Activated CD4-positive, alpha-beta T cell treated with anti-CD3 and anti-CD28 coated beads for 36 hours (primary cell): ENCODE measurements at regions not wholly inside any gene's neighbourhood (a gene's known extent, or its start where the extent isn't known, plus 50 kb on each side); places are given as distances from the start of the nearest gene placed in this dataset.
"Not testable (repeated sequence)": the region's sequence is repeated elsewhere in the genome, so short reads cannot be mapped to it uniquely, and the experiment has no call there.

Experiments used
- ATAC-seq: fragments of 200-7000 bp; cut with Tn5 transposase; one replicate; pipeline ENCODE4 v1.10.0; 2021; ENCODE audit warnings: mild to moderate bottlenecking, moderate library complexity
- CTCF ChIA-PET: fragments of 350-600 bp; sonication (Branson Sonifier 250); formaldehyde crosslinking; loops from one replicate; lab custom pipeline; 2021; ENCODE audit warnings: antibody characterized with exemption; lab: Charles Lee
- POLR2A ChIA-PET: fragments of 350-600 bp; sonication (Branson Sonifier 250); formaldehyde crosslinking; loops from one replicate; lab custom pipeline; 2021; ENCODE audit warnings: antibody characterized with exemption, inconsistent platforms; lab: Charles Lee
- DNase-seq: peaks from one replicate; pipeline ENCODE4 v3.0.0-alpha.2; 2020
- H3K27ac Mint-ChIP-seq: one replicate; pipeline ENCODE4 v1.8.0; 2021; ENCODE audit warnings: mixed read lengths
- H3K27me3 Mint-ChIP-seq: one replicate; pipeline ENCODE4 v1.8.0; 2021; ENCODE audit warnings: mixed read lengths
- H3K36me3 Mint-ChIP-seq: one replicate; pipeline ENCODE4 v1.8.0; 2021; ENCODE audit warnings: low read depth, mixed read lengths
- H3K4me1 Mint-ChIP-seq: one replicate; pipeline ENCODE4 v1.8.0; 2021; ENCODE audit warnings: mixed read lengths
- H3K4me3 Mint-ChIP-seq: one replicate; pipeline ENCODE4 v1.8.0; 2021; ENCODE audit warnings: mild to moderate bottlenecking, moderate library complexity, mixed read lengths
- H3K9me3 Mint-ChIP-seq: one replicate; pipeline ENCODE4 v1.8.0; 2021; ENCODE audit warnings: low read depth, mixed read lengths
- intact Hi-C, 2 experiments: fragments of 100-400 bp; cut with DNase I in 1 of 2; cut with micrococcal nuclease in 1 of 2; formaldehyde crosslinking; loops; one replicate each; pipeline versions ENCODE4 v1.14.2 to v1.15.1; 2022 to 2024; cut with DNase I, micrococcal nuclease

DNA sequence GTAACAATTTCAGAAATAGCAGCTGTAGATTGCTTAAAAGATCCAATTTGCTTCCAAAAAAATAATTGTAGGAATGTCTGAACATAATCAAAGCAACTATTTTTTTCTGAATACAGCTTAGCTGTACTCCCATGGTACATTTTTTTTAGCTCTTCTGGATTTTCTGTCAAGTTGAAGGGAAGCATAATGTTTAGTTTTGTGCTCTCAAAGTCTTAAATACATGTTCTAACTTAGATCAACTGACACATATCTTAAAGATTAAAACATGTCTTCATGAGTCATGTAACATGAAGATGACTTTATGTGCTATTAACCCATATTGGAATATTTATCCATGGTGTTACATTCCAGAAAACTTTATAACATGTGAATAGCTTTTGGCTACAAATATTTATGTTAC lies 255.7 kb downstream of the BTG1 start:
- Mint-ChIP-seq H3K9me3 (no peaks in the 10 kb centered on the region), H3K27me3 (no peaks in the 10 kb centered on the region), H3K27ac (no peak overlapping the region), H3K4me3 (no peak overlapping the region), H3K4me1 (peaks cover 4% of the 10 kb centered on the region), H3K36me3 (no peaks in the 10 kb centered on the region)
- no peak for DNase-seq
- no peak for ATAC-seq
- intact Hi-C loops = no loop called here
- POLR2A ChIA-PET = no interaction called here
- CTCF ChIA-PET = interaction anchor here (0.6 kb wide), 2 partner anchors 78 kb away, joined by 3 read pairs; no protein-coding TSS in a partner anchor

- H3K4me3 Mint-ChIP-seq = no peak overlapping the region
- peaks cover 4% of the 10 kb centered on the region for H3K4me1 Mint-ChIP-seq
- CTCF ChIA-PET = no interaction called here
- POLR2A ChIA-PET = no interaction called here
- no peaks in the 10 kb centered on the region for H3K27me3 Mint-ChIP-seq
- H3K27ac Mint-ChIP-seq = no peak overlapping the region
- H3K9me3 Mint-ChIP-seq = no peaks in the 10 kb centered on the region
- no peaks in the 10 kb centered on the region for H3K36me3 Mint-ChIP-seq
- ATAC-seq (no peak), DNase-seq (no peak)
- intact Hi-C loops = no loop called here
Observed at GRCh38 chr12:91889059-91889458, 256.6 kb downstream of the BTG1 start.

DNA sequence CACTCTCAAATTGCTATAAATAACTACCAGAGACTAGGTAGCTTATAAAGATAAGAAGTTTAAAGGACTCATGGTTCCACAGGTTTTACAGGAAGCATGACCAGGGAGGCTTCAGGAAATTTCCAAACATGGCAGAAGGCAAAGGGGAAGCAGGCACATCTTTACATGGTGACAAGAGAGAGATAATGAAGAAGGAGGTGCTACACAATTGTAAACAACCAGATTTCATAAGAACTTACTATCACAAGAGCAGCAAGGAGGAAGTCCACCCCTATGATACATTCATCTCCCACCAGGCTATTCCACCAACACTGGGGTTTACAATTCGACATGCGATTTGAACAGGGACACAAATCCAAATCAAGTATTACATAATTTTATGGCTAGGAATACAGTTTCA lies 257.7 kb downstream of the BTG1 start:
- CTCF ChIA-PET = no interaction called here
- intact Hi-C loops = no loop called here
- Mint-ChIP-seq H3K4me1 (peaks cover 1% of the 10 kb centered on the region), H3K27ac (no peak overlapping the region), H3K27me3 (no peaks in the 10 kb centered on the region), H3K4me3 (no peak overlapping the region), H3K9me3 (no peaks in the 10 kb centered on the region), H3K36me3 (no peaks in the 10 kb centered on the region)
- ATAC-seq (no peak), DNase-seq (no peak)
- POLR2A ChIA-PET = no interaction called here

DNA sequence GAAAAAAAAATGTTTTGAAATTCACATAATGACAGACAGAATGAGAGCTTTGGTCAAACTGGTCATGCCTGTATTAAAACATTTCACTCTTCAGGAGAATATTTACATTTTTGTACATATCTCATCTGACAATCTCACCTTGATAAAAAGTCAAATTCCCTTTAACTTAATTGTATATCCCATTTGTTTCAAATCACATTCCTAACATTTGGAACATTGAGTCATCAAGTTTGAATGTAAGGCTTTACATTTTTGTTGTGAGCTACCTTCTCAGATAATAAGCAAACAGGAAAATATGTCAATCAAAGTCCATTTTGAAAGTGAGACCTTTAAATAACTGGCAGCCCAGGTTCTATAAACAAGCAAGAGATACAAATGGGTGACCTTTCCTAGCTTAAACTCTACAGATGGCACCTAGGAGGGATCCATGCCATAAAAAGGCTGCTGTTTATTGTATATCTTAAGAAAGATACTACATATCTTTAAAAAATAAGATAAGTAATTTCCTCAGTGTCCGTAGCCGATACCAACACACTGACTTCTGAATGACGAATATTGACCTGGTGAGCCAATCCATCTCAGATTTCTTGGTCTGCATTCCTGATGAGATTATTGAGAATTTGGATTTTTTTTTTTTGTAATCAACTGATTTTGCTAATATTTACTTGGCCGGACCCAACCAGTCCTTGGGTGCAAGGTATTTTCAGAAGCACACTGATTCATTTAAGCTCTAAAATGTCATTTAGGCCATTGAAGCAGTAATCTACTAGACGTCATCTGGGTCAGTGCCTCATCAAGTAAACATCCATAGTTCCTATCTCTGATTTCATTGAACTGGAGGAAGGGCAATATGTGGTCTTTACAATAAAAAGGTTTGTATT lies 259.6 kb downstream of the BTG1 start:
- intact Hi-C loops = no loop called here
- POLR2A ChIA-PET = interaction anchor here (0.7 kb wide), 1 partner anchor 66 kb away, joined by 3 read pairs; no protein-coding TSS in a partner anchor
- H3K36me3 Mint-ChIP-seq = no peaks in the 10 kb centered on the region
- no peak overlapping the region for H3K4me3 Mint-ChIP-seq
- no peaks in the 10 kb centered on the region for H3K27me3 Mint-ChIP-seq
- H3K4me1 Mint-ChIP-seq = peaks cover 5% of the 10 kb centered on the region
- CTCF ChIA-PET = interaction anchor here (0.5 kb wide), 1 partner anchor 189 kb away, joined by 3 read pairs; no protein-coding TSS in a partner anchor
- ATAC-seq (no peak), DNase-seq (no peak)
- H3K27ac Mint-ChIP-seq = no peak overlapping the region
- H3K9me3 Mint-ChIP-seq = no peaks in the 10 kb centered on the region

DNA sequence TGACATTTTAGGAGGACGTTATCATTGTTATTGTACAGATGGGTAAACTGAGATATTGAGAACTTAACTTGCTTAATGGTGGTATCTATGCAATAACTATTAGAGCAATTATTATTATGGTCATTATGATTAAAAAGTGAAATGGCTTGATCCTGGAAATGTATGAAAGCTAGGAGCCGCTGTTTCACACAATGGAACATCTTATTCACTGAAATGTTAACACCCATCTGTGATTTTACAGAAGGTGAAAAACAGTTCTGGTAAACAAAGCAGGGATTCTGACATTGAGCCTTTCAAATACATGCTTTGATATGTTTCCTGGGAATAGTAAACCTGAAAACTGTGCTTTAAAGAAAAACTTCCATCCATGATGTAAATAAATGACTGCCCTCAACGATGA lies 261.4 kb downstream of the BTG1 start:
- intact Hi-C loops = no loop called here
- H3K36me3 Mint-ChIP-seq = peaks cover 4% of the 10 kb centered on the region
- POLR2A ChIA-PET = no interaction called here

DNA sequence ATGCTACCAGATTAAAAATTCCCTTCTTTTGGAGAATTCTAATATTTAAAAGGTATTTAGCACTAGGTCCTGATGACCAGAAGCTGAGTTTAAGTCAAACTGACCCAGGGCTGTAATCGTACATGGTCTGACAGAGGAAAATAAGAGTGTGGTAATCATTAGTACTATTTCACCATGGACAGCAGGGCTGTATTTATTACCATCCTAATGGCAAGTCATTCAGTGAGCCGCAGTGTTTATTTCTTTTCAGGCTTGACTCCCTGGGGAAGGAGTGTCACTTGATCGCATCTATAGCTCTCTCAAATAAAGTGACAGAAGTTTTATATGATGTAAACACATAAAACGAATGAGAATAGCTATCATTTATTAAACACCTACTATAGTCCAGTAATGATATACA lies 261.8 kb downstream of the BTG1 start:
- ChIA-PET CTCF (interaction anchor here (1.1 to 2.0 kb wide), 2 partner anchors 73 to 81 kb away, joined by 3 to 5 read pairs; no protein-coding TSS in a partner anchor), POLR2A (no interaction called here)
- H3K4me3 Mint-ChIP-seq = no peak overlapping the region
- H3K27me3 Mint-ChIP-seq = no peaks in the 10 kb centered on the region
- H3K27ac Mint-ChIP-seq = no peak overlapping the region
- H3K36me3 Mint-ChIP-seq = peaks cover 4% of the 10 kb centered on the region
- intact Hi-C loops = no loop called here
- ATAC-seq (no peak), DNase-seq (no peak)
- H3K9me3 Mint-ChIP-seq = no peaks in the 10 kb centered on the region
- H3K4me1 Mint-ChIP-seq = peaks cover 23% of the 10 kb centered on the region

More for the DNA sequence above, 261.4 kb downstream of the BTG1 start:
- CTCF ChIA-PET = interaction anchor here (2.0 kb wide), 1 partner anchor 73 kb away, joined by 5 read pairs; no protein-coding TSS in a partner anchor
- Mint-ChIP-seq H3K27ac (no peak overlapping the region), H3K4me1 (peaks cover 22% of the 10 kb centered on the region), H3K27me3 (no peaks in the 10 kb centered on the region), H3K4me3 (no peak overlapping the region), H3K9me3 (no peaks in the 10 kb centered on the region)
- DNase-seq = no peak
- no peak for ATAC-seq

GRCh38 chr12:91882910-91883309 lies 262.7 kb downstream of the BTG1 start:
- intact Hi-C loops = no loop called here
- ChIA-PET POLR2A (no interaction called here), CTCF (interaction anchor here (1.1 to 2.0 kb wide), 2 partner anchors 72 to 81 kb away, joined by 3 to 5 read pairs; no protein-coding TSS in a partner anchor)
- H3K4me3 Mint-ChIP-seq = no peak overlapping the region
- H3K27me3 Mint-ChIP-seq = no peaks in the 10 kb centered on the region
- no peak for ATAC-seq
- no peaks in the 10 kb centered on the region for H3K9me3 Mint-ChIP-seq
- no peak overlapping the region for H3K27ac Mint-ChIP-seq
- H3K36me3 Mint-ChIP-seq = peaks cover 4% of the 10 kb centered on the region
- no peak for DNase-seq
- peaks cover 30% of the 10 kb centered on the region for H3K4me1 Mint-ChIP-seq

DNA sequence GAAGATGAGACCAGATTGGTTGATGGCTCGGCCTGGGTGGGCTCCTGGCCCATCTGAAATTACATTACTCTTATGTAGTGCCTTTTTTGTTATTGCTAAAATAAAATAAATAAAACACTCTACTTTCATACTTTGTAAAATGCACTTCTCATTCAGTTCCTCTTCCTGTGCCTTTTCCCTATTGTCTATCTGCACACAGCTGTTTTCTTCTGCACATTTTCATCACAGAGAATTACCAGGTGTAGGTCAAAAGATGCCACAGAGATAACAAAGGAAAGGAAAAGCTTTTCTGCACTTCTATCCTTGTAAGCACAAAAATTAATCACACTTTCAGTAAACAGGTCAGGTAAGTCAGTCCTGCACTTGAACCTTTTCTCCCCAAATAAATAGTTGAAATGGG lies 265.1 kb downstream of the BTG1 start:
- Mint-ChIP-seq H3K27ac (peak overlapping the region; percentile 55), H3K27me3 (no peaks in the 10 kb centered on the region), H3K4me1 (peaks cover 54% of the 10 kb centered on the region), H3K36me3 (peaks cover 5% of the 10 kb centered on the region), H3K4me3 (no peak overlapping the region), H3K9me3 (no peaks in the 10 kb centered on the region)
- CTCF ChIA-PET = no interaction called here
- intact Hi-C loops = no loop called here
- no peak for DNase-seq
- POLR2A ChIA-PET = no interaction called here
- ATAC-seq = no peak

DNA sequence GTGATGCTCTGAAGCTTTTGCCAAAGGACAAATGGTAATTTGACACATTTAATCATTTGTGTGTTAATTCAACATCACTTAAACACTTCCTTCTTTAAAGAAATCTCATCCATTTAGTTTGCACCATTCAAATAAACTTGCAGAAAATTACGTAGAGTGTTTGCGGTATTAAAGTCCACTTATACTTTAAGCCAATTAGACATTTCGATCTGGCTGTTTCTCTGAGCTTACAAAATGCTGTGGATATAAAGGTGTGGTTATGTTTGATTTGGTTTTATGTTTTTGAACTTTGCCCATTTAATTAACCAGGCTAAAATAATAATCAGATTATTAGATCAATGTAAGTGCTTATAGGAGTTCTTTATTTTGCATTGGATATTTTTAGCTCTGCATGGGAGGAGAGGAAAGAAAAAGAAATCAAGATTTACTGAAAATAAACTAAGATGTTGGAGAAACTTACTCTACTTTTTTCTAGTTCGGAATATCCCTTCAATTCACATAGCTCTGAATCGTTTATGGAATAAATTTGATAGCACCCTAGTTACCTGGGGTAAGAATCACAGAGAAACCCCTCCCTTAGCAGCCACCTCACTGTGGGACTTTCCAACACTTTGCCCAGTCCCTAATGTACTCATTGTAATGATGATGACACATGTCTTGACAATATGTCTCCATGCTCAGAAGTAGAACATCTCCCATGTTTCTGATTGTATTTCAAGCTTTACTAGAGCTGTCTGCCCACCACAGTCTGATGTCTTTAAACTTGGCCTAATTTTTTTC lies 268.0 kb downstream of the BTG1 start:
- H3K4me3 Mint-ChIP-seq = peak overlapping the region; percentile 55
- intact Hi-C loops = loop anchor here (1.0 to 10.0 kb wide), 12 partner anchors 25 to 717 kb away; partner anchors contain the start of gene BTG1 (in 1 of the 2)
- no peaks in the 10 kb centered on the region for H3K27me3 Mint-ChIP-seq
- peaks cover 7% of the 10 kb centered on the region for H3K9me3 Mint-ChIP-seq
- peak; percentile 61 for ATAC-seq
- peaks cover 9% of the 10 kb centered on the region for H3K36me3 Mint-ChIP-seq
- DNase-seq = peak; percentile 56
- ChIA-PET POLR2A (interaction anchor here (0.6 to 2.4 kb wide), 6 partner anchors 188 to 674 kb away, joined by 3 to 20 read pairs (median 3); partner anchors contain the start of gene BTG1), CTCF (interaction anchor here (0.5 to 4.7 kb wide), 7 partner anchors 13 to 299 kb away, joined by 3 to 26 read pairs (median 3); partner anchors contain the start of gene BTG1)
- peaks cover 71% of the 10 kb centered on the region for H3K4me1 Mint-ChIP-seq
- peak overlapping the region; percentile 97 for H3K27ac Mint-ChIP-seq

GRCh38 chr12:91877022-91877421 lies 268.6 kb downstream of the BTG1 start:
- peak; percentile 97 for ATAC-seq
- CTCF ChIA-PET = interaction anchor here (0.5 to 4.7 kb wide), 7 partner anchors 14 to 841 kb away, joined by 3 to 26 read pairs (median 3); partner anchors contain the start of gene BTG1
- Mint-ChIP-seq H3K36me3 (peaks cover 9% of the 10 kb centered on the region), H3K27me3 (no peaks in the 10 kb centered on the region), H3K9me3 (peaks cover 8% of the 10 kb centered on the region), H3K27ac (peak overlapping the region; percentile 97), H3K4me3 (peak overlapping the region; percentile 55), H3K4me1 (peaks cover 71% of the 10 kb centered on the region)
- intact Hi-C loops = loop anchor here (1.0 to 10.0 kb wide), 12 partner anchors 24 to 718 kb away; partner anchors contain the start of gene BTG1 (in 1 of the 2)
- POLR2A ChIA-PET = interaction anchor here (0.6 to 2.4 kb wide), 4 partner anchors 260 to 675 kb away, joined by 3 to 20 read pairs (median 3); partner anchors contain the start of gene BTG1
- peak; percentile 88 for DNase-seq

DNA sequence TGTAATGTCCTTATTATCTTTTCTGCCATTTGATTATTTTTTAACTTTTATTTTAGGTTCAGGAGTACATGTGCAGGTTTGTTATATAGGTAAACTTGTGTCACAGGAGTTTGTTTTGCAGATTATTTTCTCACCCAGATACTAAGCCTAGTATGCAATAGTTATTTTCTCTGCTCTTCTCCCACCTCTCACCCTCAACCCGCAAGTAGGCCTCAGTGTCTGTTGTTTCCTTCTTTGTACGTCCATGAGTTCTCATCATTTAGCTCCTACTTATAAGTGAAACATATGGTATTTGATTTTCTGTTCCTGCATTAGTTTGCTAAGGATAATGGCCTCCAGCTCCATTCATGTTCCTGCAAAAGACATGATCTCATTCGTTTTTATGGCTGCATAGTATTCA lies 270.0 kb downstream of the BTG1 start:
- H3K27me3 Mint-ChIP-seq, H3K36me3 Mint-ChIP-seq, H3K9me3 Mint-ChIP-seq, DNase-seq, ATAC-seq, H3K4me3 Mint-ChIP-seq: not testable (repeated sequence)
- CTCF ChIA-PET = interaction anchor here (0.6 to 4.7 kb wide), 3 partner anchors 18 to 130 kb away, joined by 3 to 26 read pairs (median 4); no protein-coding TSS in a partner anchor
- POLR2A ChIA-PET = interaction anchor here (1.0 kb wide), 1 partner anchor 261 kb away, joined by 3 read pairs; no protein-coding TSS in a partner anchor
- Mint-ChIP-seq H3K4me1 (peaks cover 81% of the 10 kb centered on the region), H3K27ac (peak overlapping the region; percentile 97)
- intact Hi-C loops = loop anchor here (2.0 to 10.0 kb wide), 10 partner anchors 23 to 719 kb away; partner anchors contain the start of gene BTG1 (in 1 of the 2)
